ENCODE measurements at regions not wholly inside any gene's neighbourhood (a gene's known extent, or its start where the extent isn't known, plus 50 kb on each side); places are given as distances from the start of the nearest gene placed in this dataset.

DNA sequence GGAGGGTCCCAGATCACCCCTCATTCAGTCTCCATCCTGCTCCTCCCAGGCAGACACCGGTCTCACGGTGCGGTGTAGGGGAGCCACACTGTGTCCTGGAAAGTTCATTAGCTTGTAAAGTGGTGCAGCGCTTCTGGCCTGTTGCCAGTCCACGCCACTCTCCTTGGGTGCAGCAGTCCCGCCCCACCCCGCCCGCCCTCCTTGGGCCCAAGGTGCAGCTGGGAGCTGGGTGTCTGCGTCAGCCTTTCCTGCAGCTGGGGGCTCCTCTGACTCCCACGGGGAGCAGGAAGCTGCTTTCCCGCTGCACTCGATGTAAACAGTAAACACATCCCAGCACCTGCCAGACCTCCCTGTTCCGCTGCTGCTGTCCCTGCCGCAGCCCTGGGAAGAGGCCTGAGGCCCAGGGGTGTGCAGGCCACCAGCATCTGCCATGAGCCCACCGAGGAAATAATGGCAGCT is 53.8 kb upstream of the ASB18 start:
- no peak overlapping the region for H3K4me3 ChIP-seq (ENCODE audit: low read depth, low read length)

DNA sequence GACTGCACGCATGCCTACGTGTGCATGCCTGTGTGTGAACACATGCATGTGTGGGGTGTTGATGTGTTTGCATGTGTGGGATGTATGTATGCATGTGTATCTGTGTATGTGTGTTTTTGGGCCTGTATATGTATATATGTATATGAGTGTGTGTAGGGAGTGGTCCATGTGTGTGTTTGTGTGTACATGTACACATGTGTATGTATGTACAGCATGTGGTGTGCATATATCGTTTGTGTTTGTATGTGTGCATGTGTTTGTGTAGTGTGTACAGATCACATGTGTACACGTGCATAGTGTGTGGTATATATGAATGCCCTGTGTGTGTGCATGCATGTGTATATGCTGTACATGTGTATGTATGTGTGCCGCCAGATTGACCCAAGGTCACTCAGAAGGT is 54.2 kb upstream of the ASB18 start:
- no peak overlapping the region for H3K4me3 ChIP-seq (ENCODE audit: low read depth, low read length)

DNA sequence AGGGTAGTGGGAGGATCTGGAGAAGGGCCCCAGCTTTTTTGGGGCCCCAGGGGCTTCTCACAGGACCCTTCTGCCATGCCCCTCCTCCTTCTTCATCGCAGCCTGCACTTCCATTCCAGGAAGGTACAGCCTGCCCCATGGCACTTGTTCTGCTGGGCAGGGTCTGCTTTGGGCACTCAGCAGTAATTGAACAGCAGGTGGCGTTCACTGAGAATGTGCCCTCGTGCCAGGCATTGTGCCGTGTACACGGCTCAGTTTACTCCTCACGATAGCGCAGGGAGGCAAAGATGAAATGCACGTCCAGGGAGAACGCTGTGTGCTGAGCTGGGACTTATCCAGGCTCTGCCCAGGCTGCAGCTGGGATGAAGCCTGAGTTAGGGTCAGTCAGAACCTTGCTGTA is 54.8 kb upstream of the ASB18 start:
- no peak overlapping the region for H3K4me3 ChIP-seq (ENCODE audit: low read depth, low read length)

DNA sequence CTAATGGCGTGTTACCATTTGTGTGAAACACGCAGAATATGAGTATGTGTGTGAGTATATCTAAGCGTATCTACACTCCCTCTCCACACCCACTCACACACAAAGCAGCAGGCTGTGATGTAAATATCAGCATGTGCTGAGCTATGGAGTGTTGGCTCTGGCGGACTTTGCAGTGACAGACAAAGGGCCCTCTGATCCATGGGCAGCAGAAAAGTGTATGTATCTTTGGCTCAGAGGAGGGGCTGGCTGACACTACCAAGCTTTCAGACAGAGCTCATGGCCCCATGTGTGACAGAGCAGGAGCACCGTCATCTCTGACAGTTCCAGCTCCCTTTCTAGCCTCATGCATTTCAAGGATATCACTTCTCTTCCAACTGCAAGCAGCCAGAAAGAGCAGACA is 57.2 kb upstream of the ASB18 start:
- no peak overlapping the region for H3K4me3 ChIP-seq (ENCODE audit: low read depth, low read length)

DNA sequence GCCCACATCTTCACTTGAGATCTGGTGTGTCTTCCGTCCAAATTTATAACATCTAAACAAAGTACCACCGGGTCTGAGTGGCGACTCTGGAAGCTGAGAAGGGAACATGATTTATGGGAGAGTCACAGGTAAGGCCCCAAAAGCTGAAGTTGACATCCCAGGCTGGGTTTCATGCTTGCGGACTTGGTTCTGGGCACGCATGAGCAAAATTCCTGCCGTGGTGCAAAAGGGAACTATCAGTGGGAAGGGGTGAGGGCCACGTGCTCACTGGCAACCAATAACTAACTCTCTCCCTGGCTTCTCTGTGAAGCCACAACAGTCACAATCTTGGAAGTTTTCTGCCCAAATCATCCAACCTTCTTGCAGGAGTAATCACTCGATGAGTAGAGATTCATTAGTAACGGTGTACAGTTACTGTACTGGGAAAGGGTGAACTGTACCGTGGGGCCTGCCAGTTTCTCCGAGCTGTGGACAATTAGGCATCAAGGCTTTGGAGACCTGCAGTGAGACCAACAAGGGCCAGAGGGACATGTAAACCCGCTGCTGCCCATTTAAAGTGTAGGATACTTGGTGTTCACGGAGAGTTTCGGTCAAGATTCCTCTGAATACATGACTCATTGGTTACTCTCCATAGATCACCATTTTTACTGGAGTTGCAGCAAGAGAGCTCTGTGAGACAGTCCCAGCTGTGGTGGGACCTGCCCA is 69.4 kb upstream of the ASB18 start:
- H3K4me3 ChIP-seq (ENCODE audit: low read depth, low read length) = no peak overlapping the region

DNA sequence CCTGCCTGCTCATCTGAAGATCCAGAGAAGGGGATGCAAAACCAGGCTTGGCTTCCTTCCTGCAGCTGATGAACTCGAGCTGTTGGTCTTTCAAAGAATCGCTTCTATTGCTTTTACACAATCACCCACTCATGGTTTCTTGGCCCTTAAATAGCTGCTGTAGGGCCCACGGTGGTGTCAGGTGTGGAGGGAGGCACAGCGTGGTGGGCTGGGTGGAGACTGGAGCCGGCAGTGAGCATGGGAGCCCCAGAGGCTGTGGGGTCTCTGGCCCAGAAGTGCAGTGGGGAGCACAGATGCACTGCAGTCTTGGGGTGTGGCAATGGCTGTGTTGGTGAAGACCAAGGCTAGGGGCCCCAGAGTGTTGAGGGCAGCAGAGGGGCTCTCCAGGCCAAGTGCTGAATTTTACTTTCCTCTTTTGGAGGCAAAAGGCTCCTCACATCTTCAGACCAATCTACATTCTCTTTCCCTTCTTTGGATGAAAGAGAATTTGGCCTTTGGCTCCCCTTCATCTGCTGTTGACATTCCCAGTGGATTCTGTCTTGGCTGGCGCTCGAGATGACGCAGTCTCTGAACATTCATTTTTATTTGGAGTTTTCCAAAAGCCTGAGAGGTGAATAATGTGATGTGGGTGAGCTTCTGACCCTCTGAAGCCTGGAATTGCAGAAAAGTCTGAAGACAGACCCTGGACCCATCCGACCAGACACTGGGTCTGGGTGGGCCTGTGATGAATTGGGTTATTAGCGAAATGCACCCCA is 70.1 kb upstream of the ASB18 start:
- no peak overlapping the region for H3K4me3 ChIP-seq (ENCODE audit: low read depth, low read length)

DNA sequence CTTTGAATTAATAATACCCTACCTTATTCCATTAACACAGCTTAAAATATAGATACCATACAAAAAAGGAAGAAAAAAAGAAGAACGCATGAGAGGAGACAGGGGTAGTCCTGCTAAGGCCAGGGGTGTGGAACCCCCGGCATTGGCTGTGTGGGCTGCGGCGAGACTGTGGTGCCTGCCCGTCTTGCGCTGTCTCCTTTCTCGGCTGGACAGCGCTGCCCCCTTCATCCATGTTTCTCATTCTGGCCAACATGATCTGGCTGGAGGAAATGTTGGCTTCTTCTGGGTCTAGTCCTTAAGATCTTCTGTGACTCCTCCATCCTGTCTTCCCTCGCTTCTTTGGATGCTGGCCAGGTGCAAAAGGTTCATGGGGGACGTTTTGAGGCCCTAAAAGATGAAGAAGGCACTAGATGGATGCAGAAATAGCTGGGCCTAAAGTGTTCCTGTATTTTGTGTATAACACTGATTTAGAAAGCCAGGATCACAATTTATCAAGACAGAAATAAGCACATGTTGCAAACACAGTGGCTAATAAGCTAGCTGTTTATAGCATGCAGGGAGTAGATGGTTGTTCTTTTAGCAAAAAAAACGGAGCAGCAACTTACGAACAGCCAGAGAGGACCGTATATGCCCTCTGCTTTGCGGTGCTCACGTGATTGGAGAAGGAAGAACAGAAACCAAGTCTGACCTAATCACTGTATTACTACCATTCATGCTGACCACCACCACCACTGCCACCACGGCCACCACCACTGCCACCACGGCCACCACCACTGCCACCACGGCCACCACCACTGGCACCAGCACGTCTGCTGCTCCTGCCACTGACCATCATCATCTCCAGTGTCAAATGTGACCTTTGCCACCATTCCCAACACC is 71.7 kb upstream of the ASB18 start:
- H3K4me3 ChIP-seq (ENCODE audit: low read depth, low read length) = no peak overlapping the region

DNA sequence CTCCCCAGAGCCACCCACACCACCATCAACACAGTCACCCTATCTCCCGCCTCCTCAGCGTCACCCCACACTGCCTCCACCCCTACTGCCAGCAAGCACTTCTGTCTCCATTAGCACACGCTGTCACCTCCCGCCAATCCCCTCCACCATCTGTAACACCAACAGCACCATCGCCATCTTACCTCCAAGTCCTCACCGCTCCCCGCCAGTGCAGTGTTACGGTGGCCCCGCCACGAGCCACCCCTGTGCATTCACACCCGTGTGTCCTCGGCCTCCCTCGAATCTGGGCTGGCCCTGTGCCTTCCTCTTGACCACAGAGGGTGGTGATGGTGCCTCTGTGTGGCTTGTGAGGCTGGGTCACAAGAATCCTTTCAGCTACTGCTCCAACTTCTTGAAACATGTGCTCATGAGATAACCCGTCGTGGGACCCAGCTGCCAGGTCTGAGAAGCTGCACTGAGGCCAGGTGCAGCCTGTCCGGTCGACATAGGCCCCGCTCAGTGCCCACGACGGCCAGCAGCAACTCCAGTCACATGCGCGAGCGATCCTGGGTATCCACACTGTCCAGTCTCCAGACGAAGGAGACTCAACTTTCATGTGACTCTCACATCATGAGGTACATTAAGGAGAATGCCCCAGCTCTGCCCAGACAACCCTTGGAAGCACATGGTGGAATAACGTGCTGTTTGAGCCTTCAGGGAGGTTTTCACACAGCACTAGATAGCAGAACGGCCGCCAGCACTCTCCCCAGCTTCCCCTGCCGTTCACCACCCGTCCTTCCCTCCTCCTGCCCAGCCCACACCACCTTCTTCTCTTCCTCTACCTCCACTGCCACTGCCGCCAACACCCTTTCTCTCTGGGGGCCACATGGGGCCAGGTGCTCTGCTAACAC is 72.6 kb upstream of the ASB18 start:
- no peak overlapping the region for H3K4me3 ChIP-seq (ENCODE audit: low read depth, low read length)

DNA sequence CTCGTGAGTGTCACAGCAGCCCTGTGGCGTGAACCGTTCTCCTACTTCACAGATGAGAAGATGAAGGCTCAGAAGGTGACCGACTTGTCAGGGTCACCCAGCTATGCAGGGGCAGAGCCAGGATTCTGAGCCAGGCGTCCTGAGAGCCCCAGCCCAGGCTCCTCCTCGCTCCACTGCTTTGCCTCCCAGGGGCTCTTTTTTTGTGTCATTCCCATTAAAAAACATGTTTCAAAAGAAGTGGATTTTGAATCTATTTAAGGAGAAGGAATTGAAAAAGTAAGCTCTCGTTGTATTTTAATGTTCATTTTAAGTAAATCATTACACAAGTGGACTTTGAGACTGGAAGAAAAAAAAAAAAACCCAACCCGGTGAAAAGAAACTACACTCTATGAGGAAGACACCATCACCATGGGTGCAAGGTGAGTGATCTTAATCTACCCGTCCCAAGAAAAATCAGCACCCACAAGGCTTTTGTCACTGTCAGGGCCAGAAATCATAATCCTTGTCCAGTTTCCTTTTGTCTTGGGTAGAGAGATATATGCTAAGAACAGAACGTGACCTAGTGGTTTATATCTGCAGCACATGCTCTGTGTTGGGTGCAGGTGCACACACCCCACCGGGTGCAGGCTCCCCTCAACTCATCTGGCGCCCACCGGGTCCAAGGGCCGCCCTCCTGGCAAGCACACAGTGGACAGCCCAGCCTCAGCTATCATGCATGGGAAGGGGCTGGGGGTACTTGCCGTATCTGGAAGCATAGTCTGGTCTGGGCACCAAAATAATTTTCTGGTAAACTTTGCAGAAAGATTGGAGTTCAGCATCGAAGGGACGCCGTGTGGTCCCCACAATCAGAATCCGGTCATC is 73.5 kb upstream of the ASB18 start:
- H3K4me3 ChIP-seq (ENCODE audit: low read depth, low read length) = no peak overlapping the region

DNA sequence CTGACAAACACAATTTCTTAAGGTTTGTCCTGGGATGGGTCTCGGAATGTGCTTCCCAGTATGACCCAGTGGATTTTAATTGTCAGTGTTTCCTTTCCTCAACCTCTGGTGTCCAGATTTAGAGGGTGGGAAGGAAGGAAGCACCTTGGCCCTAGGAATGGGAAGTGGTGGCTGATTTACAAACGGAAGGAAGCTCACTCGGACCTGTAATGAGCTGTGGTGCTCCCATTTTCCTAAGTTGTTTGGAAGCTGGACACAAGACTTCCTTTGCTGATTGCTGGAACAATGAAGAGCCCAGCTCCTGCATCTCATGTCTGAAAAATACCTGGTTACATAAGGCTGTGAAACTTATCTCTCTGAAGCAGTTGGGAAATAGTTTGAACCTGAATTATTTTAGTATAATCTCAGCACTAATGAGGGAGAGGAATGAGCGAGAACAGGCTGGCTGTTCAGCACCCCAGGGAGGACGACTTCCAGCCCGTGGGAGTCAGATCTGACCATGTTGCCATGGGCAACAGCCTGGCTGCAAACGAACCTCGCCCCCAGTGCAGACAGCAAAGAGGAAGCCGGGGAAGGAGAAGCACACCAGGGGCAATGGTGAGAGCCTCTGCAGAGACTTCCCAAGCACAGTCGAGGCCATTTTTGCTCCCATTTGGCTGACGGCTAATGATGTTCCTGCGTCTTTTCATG is 74.4 kb upstream of the ASB18 start:
- H3K4me3 ChIP-seq (ENCODE audit: low read depth, low read length) = no peak overlapping the region

DNA sequence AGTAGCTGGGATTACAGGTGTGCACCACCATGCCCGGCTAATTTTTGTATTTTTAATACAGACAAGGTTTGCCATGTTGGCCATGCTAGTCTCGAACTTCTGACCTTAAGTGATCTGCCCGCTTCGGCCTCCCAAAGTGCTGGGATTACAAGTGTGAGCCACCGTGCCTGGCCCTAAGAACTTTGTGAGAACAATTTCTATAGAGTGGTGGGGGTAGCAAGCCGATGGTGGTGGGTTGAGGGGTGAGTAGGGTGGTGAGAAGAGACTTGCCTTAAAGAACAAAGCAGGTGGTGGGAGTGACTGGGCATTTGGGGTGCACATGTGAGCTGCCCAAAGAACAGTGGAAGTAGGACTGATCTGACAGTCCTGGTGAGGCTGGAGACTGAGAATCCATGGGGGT is 76.0 kb upstream of the ASB18 start:
- H3K4me3 ChIP-seq (ENCODE audit: low read depth, low read length) = no peak overlapping the region

DNA sequence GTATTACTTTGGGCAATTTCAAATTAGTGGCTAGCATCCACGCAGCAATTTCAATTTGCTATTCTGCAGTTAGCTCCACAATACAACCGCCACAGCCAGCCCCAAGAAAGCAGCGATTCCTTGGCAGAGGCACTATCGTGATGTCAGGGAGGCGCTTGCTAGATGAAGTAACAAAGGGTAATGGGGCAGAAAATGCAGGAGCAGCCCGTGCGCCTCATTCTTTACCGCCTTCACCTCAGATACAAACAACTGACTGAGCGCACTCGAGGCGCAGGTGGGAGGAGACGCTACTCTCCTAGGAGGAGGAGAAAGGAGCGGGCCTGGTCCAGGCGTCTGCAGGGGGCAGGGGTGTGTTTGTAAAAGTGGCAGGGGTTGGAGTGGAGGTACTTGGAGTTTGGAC is 76.9 kb upstream of the ASB18 start:
- H3K4me3 ChIP-seq (ENCODE audit: low read depth, low read length) = no peak overlapping the region

DNA sequence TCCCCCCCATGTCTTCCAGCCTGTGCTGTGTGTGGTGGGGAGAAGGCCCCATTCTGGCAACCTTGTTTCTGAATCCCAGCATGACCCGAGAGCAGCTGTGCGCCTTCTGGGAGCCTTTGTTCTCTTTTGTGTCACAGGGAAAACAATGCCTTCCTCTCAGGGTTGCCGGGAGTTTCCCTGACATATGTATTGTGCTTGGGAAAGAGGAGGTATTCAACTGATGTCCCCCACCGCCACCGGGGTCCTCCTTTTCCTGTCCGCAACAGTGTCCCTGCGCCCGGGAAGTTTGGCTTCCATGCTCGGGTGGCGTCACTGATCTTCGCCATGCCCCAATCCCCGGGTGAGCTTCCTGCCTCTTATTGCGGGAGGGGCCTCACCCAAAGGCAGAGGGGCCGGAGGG is 77.5 kb upstream of the ASB18 start:
- H3K4me3 ChIP-seq (ENCODE audit: low read depth, low read length) = no peak overlapping the region

DNA sequence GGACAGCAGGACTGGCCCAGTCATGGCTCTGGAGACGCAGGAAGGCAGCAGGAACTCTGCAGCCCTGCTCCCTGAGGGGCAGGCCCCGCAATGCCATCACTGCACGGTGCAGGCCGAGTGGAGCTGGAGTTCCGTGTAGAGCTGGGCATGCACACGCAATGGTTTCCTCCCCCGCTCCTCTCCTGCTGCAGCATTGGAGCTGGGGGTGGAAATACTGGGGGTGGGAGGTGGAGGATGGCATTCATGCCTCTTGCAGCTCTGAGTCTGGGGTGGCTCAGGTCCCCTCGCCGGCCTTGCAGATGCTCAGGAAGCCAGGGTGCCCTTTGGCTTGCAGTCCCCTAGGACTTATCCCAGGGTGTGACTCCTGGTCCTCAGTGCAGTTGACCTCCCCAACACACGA is 78.3 kb upstream of the ASB18 start:
- H3K4me3 ChIP-seq (ENCODE audit: low read depth, low read length) = no peak overlapping the region

DNA sequence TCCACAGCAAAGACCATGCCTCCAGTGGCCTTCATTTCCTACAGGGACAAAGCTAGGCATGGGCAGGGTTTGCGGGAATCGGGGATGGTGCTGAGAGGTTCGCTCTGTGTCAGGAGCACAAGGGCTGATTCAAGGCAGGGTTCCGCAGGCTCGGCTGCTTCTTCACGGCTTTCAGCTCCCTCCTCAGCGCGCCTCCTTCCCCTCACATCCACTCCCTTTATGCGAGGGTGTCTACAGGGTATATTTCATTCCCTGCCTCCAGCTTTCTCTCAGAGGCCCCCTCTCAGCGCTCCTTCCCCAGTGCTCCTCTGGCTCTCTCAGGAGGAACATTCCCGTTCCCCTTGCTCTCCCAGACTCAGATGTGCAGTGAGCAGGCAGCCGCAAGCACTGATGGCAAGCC is 78.7 kb upstream of the ASB18 start:
- H3K4me3 ChIP-seq (ENCODE audit: low read depth, low read length) = no peak overlapping the region

DNA sequence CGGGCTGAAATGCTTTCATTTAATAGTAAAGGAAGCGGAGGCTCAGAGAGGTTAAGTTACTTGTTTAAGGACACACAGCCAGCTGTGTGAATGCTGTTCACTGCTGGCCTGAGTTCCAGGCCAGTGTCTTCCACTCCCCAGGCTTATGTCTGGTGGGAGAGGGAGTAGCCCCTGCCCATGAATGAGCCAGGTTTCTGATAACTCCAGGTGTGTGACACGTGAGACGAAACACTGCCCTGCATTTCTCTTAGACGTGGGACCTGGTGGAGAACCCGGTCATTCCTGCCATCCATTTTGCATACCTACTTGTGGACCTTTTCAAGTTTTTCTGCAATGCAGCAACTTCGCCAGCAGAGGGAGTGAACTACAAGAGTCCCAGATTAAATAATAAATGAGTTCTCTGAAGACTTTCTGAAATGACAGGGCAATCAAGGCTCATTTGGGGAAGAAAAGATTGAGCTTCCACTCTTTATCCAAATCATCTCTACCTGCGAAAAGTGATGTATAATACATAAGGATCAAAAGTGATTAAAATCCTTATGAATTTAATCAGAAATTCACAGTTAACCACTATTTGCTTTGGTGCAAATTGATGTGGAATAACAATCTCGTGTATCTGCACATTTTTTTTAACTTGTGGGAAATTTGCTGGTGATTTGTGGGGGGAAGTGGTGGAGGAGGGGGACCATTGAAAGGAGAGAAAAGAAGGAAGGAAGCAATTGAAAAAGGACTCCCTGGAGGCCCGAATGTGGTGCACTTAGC is 79.4 kb upstream of the ASB18 start:
- H3K4me3 ChIP-seq (ENCODE audit: low read depth, low read length) = no peak overlapping the region

DNA sequence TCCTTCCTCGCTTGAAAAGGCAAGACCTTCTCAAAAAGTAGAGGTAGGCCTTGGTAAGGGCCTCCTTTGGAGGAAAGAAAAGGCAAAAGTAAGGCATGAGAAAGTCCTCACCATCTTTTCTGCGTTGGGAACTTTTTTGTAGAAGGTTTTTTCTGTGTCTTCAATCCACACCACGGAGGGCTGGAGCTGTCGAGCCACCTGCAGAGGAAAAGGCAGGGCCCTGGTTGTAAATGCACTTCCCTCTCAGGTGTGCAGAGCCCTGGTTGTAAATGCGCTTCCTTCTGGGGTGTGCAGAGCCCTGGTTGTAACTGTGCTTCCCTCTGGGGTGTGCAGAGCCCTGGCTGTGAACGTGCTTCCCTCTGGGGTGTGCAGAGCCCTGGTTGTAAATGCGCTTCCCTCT is 80.2 kb upstream of the ASB18 start:
- H3K4me3 ChIP-seq (ENCODE audit: low read depth, low read length) = no peak overlapping the region

DNA sequence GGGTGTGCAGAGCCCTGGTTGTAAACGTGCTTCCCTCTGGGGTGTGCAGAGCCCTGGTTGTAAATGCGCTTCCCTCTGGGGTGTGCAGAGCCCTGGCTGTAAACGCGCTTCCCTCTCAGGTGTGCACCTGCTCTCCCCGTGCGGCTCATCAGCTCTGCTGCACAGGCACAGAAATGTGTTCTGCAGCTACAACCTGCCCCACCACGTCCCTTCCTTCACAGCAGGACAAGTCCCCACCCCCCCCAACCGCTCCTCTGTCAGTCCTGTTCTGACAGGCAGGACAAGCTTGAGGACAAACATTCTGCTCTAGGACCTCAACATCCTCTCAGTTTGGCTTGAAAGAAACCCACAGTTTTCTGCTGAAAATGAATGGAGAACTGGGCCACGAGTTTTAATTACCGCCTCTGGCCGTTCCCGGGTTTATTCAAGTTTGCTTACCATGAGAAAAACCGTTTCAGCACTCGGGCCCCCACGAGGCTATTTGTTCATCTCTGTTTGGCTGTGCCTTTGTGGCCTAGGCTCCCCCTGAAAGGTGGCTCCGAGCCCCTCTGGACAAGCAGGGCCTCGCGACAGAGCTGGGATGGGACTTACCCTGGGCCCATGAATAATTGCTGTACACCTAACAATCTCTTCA is 81.0 kb upstream of the ASB18 start:
- H3K4me3 ChIP-seq (ENCODE audit: low read depth, low read length) = no peak overlapping the region

All from iPS-11a (cell line).